OCI-LY3 (cell line): ENCODE measurements at regions not wholly inside any gene's neighbourhood (a gene's known extent, or its start where the extent isn't known, plus 50 kb on each side); places are given as distances from the start of the nearest gene placed in this dataset.

Experiments
- H2AFZ ChIP-seq: fragments of 200-600, 300-600 bp; shearing (Covaris generic); 2 replicates; pipeline ENCODE4 v1.6.0; 2014; ENCODE audit warnings: antibody characterized with exemption, low read depth, low read length
- H3K27ac ChIP-seq: fragments of 200-600, 300-600 bp; sonication (generic); 2 replicates; pipeline ENCODE4 v1.5.1; 2014; ENCODE audit warnings: mild to moderate bottlenecking, low read length, moderate library complexity, mixed read lengths
- H3K27me3 ChIP-seq: fragments of 200-600, 300-600 bp; sonication (generic); 2 replicates; pipeline ENCODE4 v1.6.1; 2014; ENCODE audit warnings: low read depth, low read length, mixed read lengths
- H3K36me3 ChIP-seq: fragments of 200-600, 300-600 bp; sonication (generic); replicated peaks from 2 replicates; pipeline ENCODE3; 2014; ENCODE audit warnings: low read depth, low read length, mixed read lengths
- H3K4me1 ChIP-seq: fragments of 300-600, 200-600 bp; sonication (generic); 2 replicates; pipeline ENCODE4 v1.6.1; 2014; ENCODE audit warnings: low read length, mixed read lengths
- H3K4me2 ChIP-seq: fragments of 200-600, 300-600 bp; sonication (generic); 2 replicates; pipeline ENCODE4 v1.6.1; 2014; ENCODE audit warnings: low read length, mixed read lengths
- H3K4me3 ChIP-seq: fragments of 300-600, 200-600 bp; sonication (generic); 2 replicates; pipeline ENCODE4 v1.5.1; 2014; ENCODE audit warnings: antibody characterized with exemption, mild to moderate bottlenecking, low read length, moderate library complexity
- H3K79me2 ChIP-seq: fragments of 300-600, 200-600 bp; shearing (Covaris generic); 2 replicates; pipeline ENCODE4 v1.6.1; 2014; ENCODE audit warnings: mild to moderate bottlenecking, low read length, mixed read lengths
- H3K9ac ChIP-seq: fragments of 300-600, 200-600 bp; shearing (Covaris generic); 2 replicates; pipeline ENCODE4 v1.6.0; 2014; ENCODE audit warnings: mild to moderate bottlenecking, low read length, moderate library complexity
- H3K9me3 ChIP-seq: fragments of 200-600, 300-600 bp; shearing (Covaris generic); 2 replicates; pipeline ENCODE4 v1.6.1; 2014; ENCODE audit warnings: low read length, mixed read lengths; ENCODE audit not compliant: insufficient read depth
- H4K20me1 ChIP-seq: fragments of 200-600, 300-600 bp; sonication (generic); 2 replicates; pipeline ENCODE4 v1.6.1; 2016; ENCODE audit warnings: low read length, mixed read lengths; ENCODE audit not compliant: insufficient read depth
- CTCF ChIP-seq: fragments of 200-600, 300-600 bp; sonication (generic); IDR thresholded peaks from 2 replicates; pipeline ENCODE4 v1.5.1; 2014; ENCODE audit warnings: antibody characterized with exemption, low read length, low read depth
- EZH2phosphoT487 ChIP-seq: fragments of 200-600 bp; shearing (Covaris generic); IDR thresholded peaks from 2 replicates; pipeline ENCODE4 v1.6.1; 2018; ENCODE audit warnings: antibody characterized with exemption, mixed run types, low read depth

- H3K9me3 ChIP-seq = no peaks in the 10 kb centered on the region
- no peaks in the 10 kb centered on the region for H3K4me1 ChIP-seq
- H2AFZ ChIP-seq = no peak overlapping the region
- H3K4me3 ChIP-seq = no peak overlapping the region
- no peaks in the 10 kb centered on the region for H4K20me1 ChIP-seq
- H3K27me3 ChIP-seq = no peaks in the 10 kb centered on the region
- TF ChIP-seq EZH2phosphoT487 (no peak), CTCF (no peak)
- H3K9ac ChIP-seq = no peak overlapping the region
- no peak overlapping the region for H3K4me2 ChIP-seq
- H3K79me2 ChIP-seq = no peaks in the 10 kb centered on the region
- H3K36me3 ChIP-seq = no peaks in the 10 kb centered on the region
- no peak overlapping the region for H3K27ac ChIP-seq
These were observed 110.7 kb upstream of the OLFM3 start for GRCh38 chr1:102107441-102107840.

DNA sequence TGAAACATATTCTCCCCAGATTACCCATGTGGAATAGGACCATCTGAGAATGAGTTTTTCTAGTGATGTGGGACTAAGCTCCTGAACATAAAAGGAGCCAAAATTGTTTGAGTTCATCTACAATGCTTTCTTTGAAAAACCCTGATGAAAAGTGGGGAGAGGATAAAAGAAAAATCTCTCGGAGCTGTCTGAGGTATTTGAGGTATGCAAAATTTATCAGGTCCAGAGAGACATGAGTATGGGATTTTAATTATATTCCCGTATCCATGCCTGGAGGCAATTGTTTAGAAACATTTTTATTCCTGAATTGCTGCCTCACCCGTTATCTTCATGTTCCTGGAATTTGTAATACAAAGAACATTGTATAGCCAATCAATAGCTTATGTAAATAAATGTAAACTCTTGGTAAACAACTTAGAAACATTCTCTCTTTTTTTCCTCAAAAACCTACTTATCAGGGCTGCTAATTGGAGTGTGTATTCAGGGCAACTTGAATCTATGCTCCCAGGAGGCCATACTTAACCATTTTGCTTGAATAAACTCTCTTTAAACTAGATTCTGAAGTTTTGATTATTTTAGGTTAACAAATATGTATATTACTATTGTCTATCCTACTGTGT, 109.3 kb upstream of the OLFM3 start:
- no peaks in the 10 kb centered on the region for H4K20me1 ChIP-seq
- no peaks in the 10 kb centered on the region for H3K4me1 ChIP-seq

DNA sequence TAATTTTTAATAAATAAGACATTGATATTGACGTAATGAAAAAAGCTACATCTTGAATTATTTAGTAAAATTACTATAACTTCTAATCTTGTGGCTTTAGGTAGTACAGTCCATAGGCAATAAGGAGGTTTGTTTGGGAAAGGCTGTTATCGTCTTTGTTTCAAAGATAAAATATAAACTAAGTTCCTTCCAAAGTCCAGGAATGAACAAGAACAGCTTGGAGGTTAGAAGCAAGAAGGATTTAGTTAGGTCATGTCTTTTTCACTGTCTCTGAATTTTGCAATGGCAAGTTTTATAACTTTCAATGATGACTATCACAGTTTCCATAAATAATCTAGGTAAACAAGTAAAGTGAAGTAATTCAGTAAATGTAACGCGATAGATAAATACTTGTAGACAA, 106.9 kb upstream of the OLFM3 start:
- TF ChIP-seq CTCF (no peak), EZH2phosphoT487 (no peak)
- Histone ChIP-seq H3K4me2 (no peak overlapping the region), H3K9ac (no peak overlapping the region), H4K20me1 (no peaks in the 10 kb centered on the region), H3K27me3 (no peaks in the 10 kb centered on the region), H3K4me3 (no peak overlapping the region), H3K9me3 (no peaks in the 10 kb centered on the region), H3K27ac (no peak overlapping the region), H3K36me3 (no peaks in the 10 kb centered on the region), H3K4me1 (no peaks in the 10 kb centered on the region), H2AFZ (no peak overlapping the region), H3K79me2 (no peaks in the 10 kb centered on the region)

More for the DNA sequence above, 109.3 kb upstream of the OLFM3 start:
- Histone ChIP-seq H3K4me2 (no peak overlapping the region), H3K9ac (no peak overlapping the region), H3K79me2 (no peaks in the 10 kb centered on the region), H2AFZ (no peak overlapping the region), H3K27ac (no peak overlapping the region), H3K27me3 (no peaks in the 10 kb centered on the region), H3K36me3 (no peaks in the 10 kb centered on the region), H3K4me3 (no peak overlapping the region), H3K9me3 (no peaks in the 10 kb centered on the region)
- no peak for TF ChIP-seq EZH2phosphoT487
- no peak for TF ChIP-seq CTCF

- no peak overlapping the region for H3K4me2 ChIP-seq
- H3K27ac ChIP-seq = no peak overlapping the region
- H3K4me1 ChIP-seq = no peaks in the 10 kb centered on the region
- H3K4me3 ChIP-seq = no peak overlapping the region
- TF ChIP-seq EZH2phosphoT487 = no peak
- no peaks in the 10 kb centered on the region for H3K9me3 ChIP-seq
- no peak overlapping the region for H3K9ac ChIP-seq
- H4K20me1 ChIP-seq = no peaks in the 10 kb centered on the region
- H3K36me3 ChIP-seq = no peaks in the 10 kb centered on the region
- H2AFZ ChIP-seq = no peak overlapping the region
- H3K27me3 ChIP-seq = no peaks in the 10 kb centered on the region
- H3K79me2 ChIP-seq = no peaks in the 10 kb centered on the region
These were observed 105.6 kb upstream of the OLFM3 start for GRCh38 chr1:102102276-102102780.
